CD4-positive, alpha-beta T cell (primary cell): ENCODE measurements at regions not wholly inside any gene's neighbourhood (a gene's known extent, or its start where the extent isn't known, plus 50 kb on each side); places are given as distances from the start of the nearest gene placed in this dataset.

ENCODE experiments used
- ATAC-seq: fragments of 200-7000 bp; cut with Tn5 transposase; one replicate; pipeline ENCODE4 v1.10.0; 2022; ENCODE audit warnings: mild to moderate bottlenecking; ENCODE audit not compliant: poor library complexity
- CTCF ChIA-PET: fragments of 350-600 bp; sonication (Branson Sonifier 250); formaldehyde crosslinking; loops from one replicate; lab custom pipeline; 2021; ENCODE audit warnings: antibody characterized with exemption, inconsistent platforms; lab: Charles Lee
- POLR2A ChIA-PET: fragments of 350-600 bp; sonication (Branson Sonifier 250); formaldehyde crosslinking; loops from one replicate; lab custom pipeline; 2021; ENCODE audit warnings: antibody characterized with exemption, inconsistent platforms; lab: Charles Lee
- DNase-seq, 14 experiments: peaks; one replicate each; pipeline ENCODE4 v3.0.0-alpha.2; 2013 to 2020; ENCODE audit warnings: mixed read lengths in 2 of 14
- H3K27ac ChIP-seq, 2 donors: one replicate each; pipeline versions ENCODE4 v1.5.1 to v1.7.0; 2013; ENCODE audit warnings: low read length in 2 of 2, low read depth in 1 of 2, mild to moderate bottlenecking in 1 of 2
- H3K27me3 ChIP-seq, 2 experiments: 1 replicate in 1 of 2; 2 replicates in 1 of 2; pipeline versions ENCODE4 v1.6.1 to v1.7.0; 2013; ENCODE audit warnings: low read length in 2 of 2, control low read depth in 1 of 2, mild to moderate bottlenecking in 1 of 2, moderate library complexity in 1 of 2; ENCODE audit not compliant: insufficient read depth in 2 of 2, control insufficient read depth in 1 of 2
- H3K36me3 ChIP-seq: one replicate; pipeline ENCODE4 v1.6.1; 2013; ENCODE audit warnings: low read length, control low read depth; ENCODE audit not compliant: insufficient read depth
- H3K4me1 ChIP-seq: one replicate; pipeline ENCODE4 v1.6.1; 2013; ENCODE audit warnings: low read length, control low read depth; ENCODE audit not compliant: insufficient read depth
- H3K4me3 ChIP-seq: one replicate; pipeline ENCODE4 v1.5.1; 2013; ENCODE audit warnings: mild to moderate bottlenecking, low read length, moderate library complexity
- H3K9me3 ChIP-seq, 2 experiments: 1 replicate in 1 of 2; 2 replicates in 1 of 2; pipeline versions ENCODE4 v1.6.1 to v1.7.0; 2013; ENCODE audit warnings: low read length in 2 of 2, mild to moderate bottlenecking in 2 of 2, control low read depth in 1 of 2, moderate library complexity in 1 of 2; ENCODE audit not compliant: control insufficient read depth in 1 of 2, insufficient read depth in 1 of 2
- H3K27ac Mint-ChIP-seq: one replicate; pipeline ENCODE4 v1.8.0; 2020; ENCODE audit warnings: mixed read lengths
- H3K27me3 Mint-ChIP-seq: one replicate; pipeline ENCODE4 v1.8.0; 2021; ENCODE audit warnings: mixed read lengths
- H3K36me3 Mint-ChIP-seq: one replicate; pipeline ENCODE4 v1.8.0; 2021; ENCODE audit warnings: low read depth, mixed read lengths
- H3K4me1 Mint-ChIP-seq: one replicate; pipeline ENCODE4 v1.8.0; 2021; ENCODE audit warnings: low read depth, mixed read lengths
- H3K4me3 Mint-ChIP-seq: one replicate; pipeline ENCODE4 v1.8.0; 2020; ENCODE audit warnings: mild to moderate bottlenecking, mixed read lengths
- H3K9me3 Mint-ChIP-seq: one replicate; pipeline ENCODE4 v1.8.0; 2020; ENCODE audit warnings: mixed read lengths
- intact Hi-C, 2 experiments: fragments of 100-400 bp; cut with DNase I in 1 of 2; cut with micrococcal nuclease in 1 of 2; formaldehyde crosslinking; loops; one replicate each; pipeline versions ENCODE4 v1.15.1 to v1.9.0; 2023 to 2025; cut with DNase I, micrococcal nuclease
- TF ChIP-seq, protein P1 (sequence below): fragments of 200-600 bp; IDR thresholded peaks from one replicate; pipeline ENCODE4 v1.8.0; 2022; ENCODE audit warnings: antibody characterized with exemption, mild to moderate bottlenecking

DNA sequence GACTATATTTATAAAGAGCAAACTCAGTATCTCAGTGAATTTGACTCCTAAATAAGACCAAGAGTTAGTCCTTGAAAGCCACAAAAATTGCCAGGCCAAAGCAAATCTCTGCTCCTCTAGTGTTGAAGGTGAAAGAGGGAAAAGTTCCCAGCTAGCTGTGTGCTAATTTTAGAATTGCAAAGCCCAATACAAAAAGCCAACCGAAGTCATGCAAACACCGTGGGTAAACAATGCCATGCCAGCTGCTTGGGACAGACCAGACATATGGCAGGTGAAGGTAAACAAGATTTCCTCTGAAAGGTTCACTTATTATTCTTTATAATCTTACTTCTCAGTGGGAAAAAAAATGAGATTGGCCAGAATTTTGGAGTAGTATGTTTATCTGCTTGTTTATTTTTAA is 80.5 kb upstream of the LNX1 start:
- Mint-ChIP-seq H3K27me3 (peaks cover 30% of the 10 kb centered on the region), H3K36me3 (no peaks in the 10 kb centered on the region), H3K27ac (no peak overlapping the region), H3K4me3 (no peak overlapping the region), H3K9me3 (peaks cover 5% of the 10 kb centered on the region), H3K4me1 (no peaks in the 10 kb centered on the region)
- H3K27me3 ChIP-seq = peaks cover 0 to 11% of the 10 kb centered on the region in 2 experiments
- intact Hi-C loops = no loop called here
- DNase-seq (no peak), ATAC-seq (no peak)
- peaks cover 0 to 13% of the 10 kb centered on the region in 2 experiments for H3K9me3 ChIP-seq
- no peak overlapping the region for H3K4me3 ChIP-seq
- POLR2A ChIA-PET = no interaction called here
- TF ChIP-seq, protein P1, sequence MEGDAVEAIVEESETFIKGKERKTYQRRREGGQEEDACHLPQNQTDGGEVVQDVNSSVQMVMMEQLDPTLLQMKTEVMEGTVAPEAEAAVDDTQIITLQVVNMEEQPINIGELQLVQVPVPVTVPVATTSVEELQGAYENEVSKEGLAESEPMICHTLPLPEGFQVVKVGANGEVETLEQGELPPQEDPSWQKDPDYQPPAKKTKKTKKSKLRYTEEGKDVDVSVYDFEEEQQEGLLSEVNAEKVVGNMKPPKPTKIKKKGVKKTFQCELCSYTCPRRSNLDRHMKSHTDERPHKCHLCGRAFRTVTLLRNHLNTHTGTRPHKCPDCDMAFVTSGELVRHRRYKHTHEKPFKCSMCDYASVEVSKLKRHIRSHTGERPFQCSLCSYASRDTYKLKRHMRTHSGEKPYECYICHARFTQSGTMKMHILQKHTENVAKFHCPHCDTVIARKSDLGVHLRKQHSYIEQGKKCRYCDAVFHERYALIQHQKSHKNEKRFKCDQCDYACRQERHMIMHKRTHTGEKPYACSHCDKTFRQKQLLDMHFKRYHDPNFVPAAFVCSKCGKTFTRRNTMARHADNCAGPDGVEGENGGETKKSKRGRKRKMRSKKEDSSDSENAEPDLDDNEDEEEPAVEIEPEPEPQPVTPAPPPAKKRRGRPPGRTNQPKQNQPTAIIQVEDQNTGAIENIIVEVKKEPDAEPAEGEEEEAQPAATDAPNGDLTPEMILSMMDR = no peak
- H3K36me3 ChIP-seq = no peaks in the 10 kb centered on the region
- CTCF ChIA-PET = no interaction called here
- H3K4me1 ChIP-seq = no peaks in the 10 kb centered on the region
- no peak overlapping the region for H3K27ac ChIP-seq

DNA sequence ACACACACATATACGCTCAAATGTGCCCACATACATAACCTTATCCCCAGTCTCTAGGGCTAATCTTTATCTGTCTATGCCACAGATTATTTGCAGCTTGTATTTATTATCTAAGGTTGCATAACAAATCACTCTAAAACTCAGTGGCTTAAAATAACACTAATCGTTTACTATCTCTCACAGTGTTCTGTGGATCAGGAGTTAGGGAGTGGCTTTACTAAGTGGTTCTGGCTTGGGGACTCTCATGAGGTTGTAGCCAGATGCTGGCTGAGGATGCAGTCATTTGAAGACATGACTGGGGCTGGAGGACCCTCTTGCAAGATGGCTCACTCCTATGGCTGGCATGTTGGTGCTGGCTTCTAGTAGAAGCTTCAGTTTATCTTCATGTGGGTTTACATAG is 68.5 kb upstream of the LNX1 start:
- peaks cover 2% of the 10 kb centered on the region for H3K9me3 Mint-ChIP-seq
- DNase-seq (no peak), ATAC-seq (no peak)
- CTCF ChIA-PET = no interaction called here
- no peaks in the 10 kb centered on the region for H3K4me1 Mint-ChIP-seq
- Histone ChIP-seq H3K4me1 (no peaks in the 10 kb centered on the region), H3K9me3 (no peaks in the 10 kb centered on the region), H3K27me3 (no peaks in the 10 kb centered on the region), H3K27ac (no peak overlapping the region), H3K4me3 (no peak overlapping the region), H3K36me3 (no peaks in the 10 kb centered on the region)
- no peaks in the 10 kb centered on the region for H3K36me3 Mint-ChIP-seq
- intact Hi-C loops = no loop called here
- H3K4me3 Mint-ChIP-seq = no peak overlapping the region
- TF ChIP-seq, protein P1 = no peak
- H3K27ac Mint-ChIP-seq = no peak overlapping the region
- POLR2A ChIA-PET = no interaction called here
- H3K27me3 Mint-ChIP-seq = peaks cover 5% of the 10 kb centered on the region

DNA sequence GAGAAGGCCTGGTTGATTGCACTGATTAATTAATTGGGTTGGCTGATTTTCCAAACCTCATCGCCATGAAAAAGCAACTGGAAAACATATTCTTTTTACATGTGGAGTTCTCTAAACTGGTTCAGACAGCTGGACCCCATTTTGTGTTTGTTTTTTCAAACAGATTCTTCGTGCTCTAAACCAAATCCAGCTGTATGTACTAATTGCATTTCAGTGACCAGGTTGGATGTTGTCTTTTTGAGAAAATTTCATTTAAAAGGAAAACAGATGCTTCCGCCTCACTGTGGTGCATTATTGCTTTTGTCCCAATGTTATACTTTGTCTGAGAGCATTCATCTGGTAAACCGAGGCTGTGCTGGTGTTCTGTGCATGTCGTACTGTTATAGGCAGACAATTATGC is 67.8 kb upstream of the LNX1 start:
- Mint-ChIP-seq H3K27me3 (peaks cover 5% of the 10 kb centered on the region), H3K36me3 (no peaks in the 10 kb centered on the region), H3K4me3 (no peak overlapping the region), H3K9me3 (no peaks in the 10 kb centered on the region), H3K27ac (no peak overlapping the region), H3K4me1 (no peaks in the 10 kb centered on the region)
- no peaks in the 10 kb centered on the region for H3K9me3 ChIP-seq
- TF ChIP-seq, protein P1 = no peak
- DNase-seq = no peak
- ChIA-PET POLR2A (no interaction called here), CTCF (no interaction called here)
- H3K27me3 ChIP-seq = no peaks in the 10 kb centered on the region
- intact Hi-C loops = no loop called here
- no peaks in the 10 kb centered on the region for H3K4me1 ChIP-seq
- no peak overlapping the region for H3K4me3 ChIP-seq
- no peak overlapping the region for H3K27ac ChIP-seq
- no peaks in the 10 kb centered on the region for H3K36me3 ChIP-seq
- no peak for ATAC-seq
